Fibroblast of the aortic adventitia (primary cell): ENCODE measurements at regions not wholly inside any gene's neighbourhood (a gene's known extent, or its start where the extent isn't known, plus 50 kb on each side); places are given as distances from the start of the nearest gene placed in this dataset. TPM values are rescaled to one million over a fixed set of nuclear protein-coding genes. Genes with fewer than 3 reads are reported as not detected.

ENCODE experiments used
- DNase-seq: peaks from one replicate; pipeline ENCODE4 v3.0.0-alpha.2; 2010; ENCODE audit warnings: low read depth
- H3K4me3 ChIP-seq: 2 replicates; pipeline ENCODE4 v1.5.1; 2011; ENCODE audit warnings: low read depth, mild to moderate bottlenecking, control low read depth, low read length, moderate library complexity
- small RNA-seq: library from RNA; depleted of rRNA; stranded (forward); fragments of <200 nt; gene quantifications from one replicate; pipeline ENCODE3, GENCODE V24; 2012
- TF ChIP-seq, protein P1 (sequence below): IDR thresholded peaks from 2 replicates; pipeline ENCODE4 v1.5.1; 2011; ENCODE audit warnings: mild to moderate bottlenecking, low read length, control low read depth, inconsistent platforms; ENCODE audit not compliant: insufficient read depth

DNA sequence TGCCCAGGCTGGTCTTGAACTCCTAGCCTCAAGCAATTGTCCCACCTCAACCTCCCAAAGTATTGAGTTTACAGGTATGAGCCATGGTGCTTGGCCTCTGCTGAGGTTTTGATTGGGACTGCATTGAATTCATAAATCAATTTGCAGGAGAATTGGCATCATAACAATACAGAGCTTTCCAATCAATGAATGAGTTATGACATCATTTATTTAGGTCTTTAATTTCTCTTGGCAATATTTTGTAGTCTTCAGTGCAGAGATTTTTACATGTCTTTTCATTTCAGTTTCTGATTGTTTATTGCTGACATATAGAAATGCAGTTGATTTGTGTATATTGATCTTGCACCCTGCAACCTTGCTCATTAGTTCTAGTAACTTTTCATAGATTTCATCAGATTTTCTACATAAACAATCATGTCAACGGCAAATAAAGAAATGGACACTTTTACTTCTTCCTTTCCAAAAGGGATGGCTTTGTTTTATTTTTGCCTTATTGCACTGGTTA is 119.9 kb downstream of the TFCP2L1 start:
- H3K4me3 ChIP-seq: no peak overlapping the region
- TF ChIP-seq, protein P1, sequence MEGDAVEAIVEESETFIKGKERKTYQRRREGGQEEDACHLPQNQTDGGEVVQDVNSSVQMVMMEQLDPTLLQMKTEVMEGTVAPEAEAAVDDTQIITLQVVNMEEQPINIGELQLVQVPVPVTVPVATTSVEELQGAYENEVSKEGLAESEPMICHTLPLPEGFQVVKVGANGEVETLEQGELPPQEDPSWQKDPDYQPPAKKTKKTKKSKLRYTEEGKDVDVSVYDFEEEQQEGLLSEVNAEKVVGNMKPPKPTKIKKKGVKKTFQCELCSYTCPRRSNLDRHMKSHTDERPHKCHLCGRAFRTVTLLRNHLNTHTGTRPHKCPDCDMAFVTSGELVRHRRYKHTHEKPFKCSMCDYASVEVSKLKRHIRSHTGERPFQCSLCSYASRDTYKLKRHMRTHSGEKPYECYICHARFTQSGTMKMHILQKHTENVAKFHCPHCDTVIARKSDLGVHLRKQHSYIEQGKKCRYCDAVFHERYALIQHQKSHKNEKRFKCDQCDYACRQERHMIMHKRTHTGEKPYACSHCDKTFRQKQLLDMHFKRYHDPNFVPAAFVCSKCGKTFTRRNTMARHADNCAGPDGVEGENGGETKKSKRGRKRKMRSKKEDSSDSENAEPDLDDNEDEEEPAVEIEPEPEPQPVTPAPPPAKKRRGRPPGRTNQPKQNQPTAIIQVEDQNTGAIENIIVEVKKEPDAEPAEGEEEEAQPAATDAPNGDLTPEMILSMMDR: no peak
- DNase-seq: no peak

Small RNAs in the stretch of these regions (small RNA-seq; reads per million reads assigned to genes)
- not detected for gene RF00019
